ENCODE measurements at regions not wholly inside any gene's neighbourhood (a gene's known extent, or its start where the extent isn't known, plus 50 kb on each side); places are given as distances from the start of the nearest gene placed in this dataset.

GRCh38 chr16:49121636-49122035 lies 160.0 kb downstream of the CBLN1 start:
- DNase-seq: no peak

GRCh38 chr16:49120631-49121030 lies 161.0 kb downstream of the CBLN1 start:
- DNase-seq: no peak

- DNase-seq: no peak
These were observed 164.8 kb downstream of the CBLN1 start for GRCh38 chr16:49116873-49117272.

GRCh38 chr16:49115956-49116355 lies 165.7 kb downstream of the CBLN1 start:
- DNase-seq: no peak

GRCh38 chr16:49112754-49113153 lies 168.9 kb downstream of the CBLN1 start:
- no peak for DNase-seq

- no peak for DNase-seq
These were observed 170.3 kb downstream of the CBLN1 start for GRCh38 chr16:49111351-49111750.

GRCh38 chr16:49108611-49109010 lies 173.0 kb downstream of the CBLN1 start:
- DNase-seq: no peak

GRCh38 chr16:49103298-49103697 lies 178.3 kb downstream of the CBLN1 start:
- no peak for DNase-seq

- no peak for DNase-seq
These were observed 179.6 kb downstream of the CBLN1 start for GRCh38 chr16:49101997-49102396.

GRCh38 chr16:49100366-49100765 lies 181.3 kb downstream of the CBLN1 start:
- no peak for DNase-seq

GRCh38 chr16:49097964-49098363 lies 183.7 kb downstream of the CBLN1 start:
- no peak for DNase-seq

- no peak for DNase-seq
These were observed 185.3 kb downstream of the CBLN1 start for GRCh38 chr16:49096176-49096945.

- DNase-seq: no peak
These were observed 186.1 kb downstream of the CBLN1 start for GRCh38 chr16:49095539-49095938.

- no peak for DNase-seq
These were observed 187.2 kb downstream of the CBLN1 start for GRCh38 chr16:49094471-49094870.

GRCh38 chr16:49093939-49094338 lies 187.7 kb downstream of the CBLN1 start:
- no peak for DNase-seq

GRCh38 chr16:49092704-49093103 lies 188.9 kb downstream of the CBLN1 start:
- DNase-seq: no peak

GRCh38 chr16:49089533-49089932 lies 192.1 kb downstream of the CBLN1 start:
- no peak for DNase-seq

GRCh38 chr16:49089039-49089438 lies 192.6 kb downstream of the CBLN1 start:
- DNase-seq: no peak

GRCh38 chr16:49085686-49086085 lies 196.0 kb downstream of the CBLN1 start:
- DNase-seq: no peak

GRCh38 chr16:49084628-49085390 lies 196.8 kb downstream of the CBLN1 start:
- no peak for DNase-seq

- no peak for DNase-seq
These were observed 200.1 kb downstream of the CBLN1 start for GRCh38 chr16:49081554-49081953.

- DNase-seq: no peak
These were observed 200.6 kb downstream of the CBLN1 start for GRCh38 chr16:49081086-49081485.

GRCh38 chr16:49078571-49078970 lies 203.1 kb downstream of the CBLN1 start:
- DNase-seq: no peak

- no peak for DNase-seq
These were observed 203.5 kb downstream of the CBLN1 start for GRCh38 chr16:49078104-49078503.

Data from NCI-H2227 treated with DMSO at 0.1 percent for 48 hours (cell line).